ENCODE measurements at regions not wholly inside any gene's neighbourhood (a gene's known extent, or its start where the extent isn't known, plus 50 kb on each side); places are given as distances from the start of the nearest gene placed in this dataset.

DNA sequence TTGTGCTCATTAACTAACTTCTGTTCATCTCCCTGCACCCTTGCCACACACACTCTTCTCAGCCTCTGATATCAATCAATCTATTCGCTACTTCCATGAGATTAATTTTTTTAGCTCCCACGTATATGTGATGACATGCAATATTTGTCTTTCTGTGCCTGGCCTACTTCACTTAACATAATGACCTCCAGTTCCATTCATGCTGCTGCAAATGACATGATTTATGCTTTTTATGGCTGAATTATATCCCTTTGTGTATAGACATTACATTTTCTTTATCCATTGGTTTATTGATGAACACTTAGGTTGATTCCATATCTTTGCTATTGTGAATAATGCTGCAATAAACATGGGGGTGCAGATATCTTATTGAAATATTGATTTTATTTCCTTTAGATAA, 50.8 kb upstream of the SPTLC3 start:
- Histone ChIP-seq H3K4me3 (replicated peaks in 1 of 3; ENCODE audit: low read depth in 2 of 3, low read length in 3 of 3) (no peak overlapping the region), H4K20me1 (ENCODE audit: insufficient read depth, low read length) (no peaks in the 10 kb centered on the region), H3K4me2 (replicated peaks; ENCODE audit: extremely low read depth, low read length, poor library complexity, severe bottlenecking) (no peak overlapping the region), H3K4me1 (ENCODE audit: control insufficient read depth in 1 of 2, insufficient read depth in 2 of 2, low read length in 2 of 2) (no peaks in the 10 kb centered on the region), H3K9ac (ENCODE audit: insufficient read depth, low read length, poor library complexity, severe bottlenecking) (no peak overlapping the region), H3K9me3 (replicated peaks in 1 of 2; ENCODE audit: control insufficient read depth in 1 of 2, insufficient read depth in 1 of 2, low read length in 2 of 2) (no peaks in the 10 kb centered on the region), H3K36me3 (replicated peaks in 1 of 2; ENCODE audit: control insufficient read depth in 1 of 2, insufficient read depth in 2 of 2, low read length in 2 of 2) (no peaks in the 10 kb centered on the region), H3K27ac (ENCODE audit: low read depth in 1 of 2, low read length in 2 of 2) (no peak overlapping the region), H2AFZ (ENCODE audit: insufficient read depth, low read depth, low read length, poor library complexity, severe bottlenecking) (no peak overlapping the region), H3K79me2 (ENCODE audit: insufficient read depth, low read length) (no peaks in the 10 kb centered on the region), H3K27me3 (ENCODE audit: control insufficient read depth in 2 of 2, insufficient read depth in 2 of 2, low read length in 2 of 2) (no peaks in the 10 kb centered on the region)
- TF ChIP-seq, protein P1, sequence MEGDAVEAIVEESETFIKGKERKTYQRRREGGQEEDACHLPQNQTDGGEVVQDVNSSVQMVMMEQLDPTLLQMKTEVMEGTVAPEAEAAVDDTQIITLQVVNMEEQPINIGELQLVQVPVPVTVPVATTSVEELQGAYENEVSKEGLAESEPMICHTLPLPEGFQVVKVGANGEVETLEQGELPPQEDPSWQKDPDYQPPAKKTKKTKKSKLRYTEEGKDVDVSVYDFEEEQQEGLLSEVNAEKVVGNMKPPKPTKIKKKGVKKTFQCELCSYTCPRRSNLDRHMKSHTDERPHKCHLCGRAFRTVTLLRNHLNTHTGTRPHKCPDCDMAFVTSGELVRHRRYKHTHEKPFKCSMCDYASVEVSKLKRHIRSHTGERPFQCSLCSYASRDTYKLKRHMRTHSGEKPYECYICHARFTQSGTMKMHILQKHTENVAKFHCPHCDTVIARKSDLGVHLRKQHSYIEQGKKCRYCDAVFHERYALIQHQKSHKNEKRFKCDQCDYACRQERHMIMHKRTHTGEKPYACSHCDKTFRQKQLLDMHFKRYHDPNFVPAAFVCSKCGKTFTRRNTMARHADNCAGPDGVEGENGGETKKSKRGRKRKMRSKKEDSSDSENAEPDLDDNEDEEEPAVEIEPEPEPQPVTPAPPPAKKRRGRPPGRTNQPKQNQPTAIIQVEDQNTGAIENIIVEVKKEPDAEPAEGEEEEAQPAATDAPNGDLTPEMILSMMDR (IDR thresholded peaks at IDR 0.05) = no peak
- H3K27ac Mint-ChIP-seq = no peak overlapping the region
- no peaks in the 10 kb centered on the region for H3K9me3 Mint-ChIP-seq
- no peak overlapping the region for H3K4me3 Mint-ChIP-seq
- no peaks in the 10 kb centered on the region for H3K36me3 Mint-ChIP-seq
- intact Hi-C loops (cut with micrococcal nuclease) = no loop called here
- no peaks in the 10 kb centered on the region for H3K4me1 Mint-ChIP-seq
- DNase-seq = no peak
- WGBS (ENCODE audit: insufficient coverage) = no CpG with 5 or more reads among the region's 2 CpGs
- H3K27me3 Mint-ChIP-seq (ENCODE audit: low read depth in 3 of 3) = no peaks in the 10 kb centered on the region

All from CD14-positive monocyte (primary cell).